ENCODE measurements at regions not wholly inside any gene's neighbourhood (a gene's known extent, or its start where the extent isn't known, plus 50 kb on each side); places are given as distances from the start of the nearest gene placed in this dataset.

DNA sequence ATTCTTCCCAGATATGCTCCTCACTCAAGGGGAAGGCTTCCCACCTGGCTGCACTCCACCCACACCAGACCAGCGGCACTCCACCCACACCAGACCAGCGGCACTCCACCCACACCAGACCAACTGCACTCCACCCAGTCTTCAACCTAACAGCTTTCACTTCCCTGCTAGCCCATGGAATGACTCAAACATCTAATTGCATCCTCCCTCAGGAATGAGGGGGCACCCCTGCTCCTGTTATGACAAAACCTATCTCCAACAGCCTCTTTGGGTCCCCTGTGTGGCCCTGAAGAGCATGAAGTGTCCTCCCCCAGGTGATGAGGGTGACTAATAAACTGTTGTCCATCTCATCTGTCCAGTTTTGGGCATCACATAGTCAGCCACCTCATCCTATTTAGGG lies 556.6 kb upstream of the TUSC1 start:
- TF ChIP-seq MYC (IDR thresholded peaks at IDR 0.05; ENCODE audit: low read depth, low read length) (no peak), POLR2A (IDR thresholded peaks at IDR 0.05; ENCODE audit: extremely low read depth, insufficient read length) (no peak)
- TF ChIP-seq, protein P1, sequence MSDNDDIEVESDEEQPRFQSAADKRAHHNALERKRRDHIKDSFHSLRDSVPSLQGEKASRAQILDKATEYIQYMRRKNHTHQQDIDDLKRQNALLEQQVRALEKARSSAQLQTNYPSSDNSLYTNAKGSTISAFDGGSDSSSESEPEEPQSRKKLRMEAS (IDR thresholded peaks at IDR 0.05; ENCODE audit: low read depth, low read length): no peak
- TF ChIP-seq, protein P2, sequence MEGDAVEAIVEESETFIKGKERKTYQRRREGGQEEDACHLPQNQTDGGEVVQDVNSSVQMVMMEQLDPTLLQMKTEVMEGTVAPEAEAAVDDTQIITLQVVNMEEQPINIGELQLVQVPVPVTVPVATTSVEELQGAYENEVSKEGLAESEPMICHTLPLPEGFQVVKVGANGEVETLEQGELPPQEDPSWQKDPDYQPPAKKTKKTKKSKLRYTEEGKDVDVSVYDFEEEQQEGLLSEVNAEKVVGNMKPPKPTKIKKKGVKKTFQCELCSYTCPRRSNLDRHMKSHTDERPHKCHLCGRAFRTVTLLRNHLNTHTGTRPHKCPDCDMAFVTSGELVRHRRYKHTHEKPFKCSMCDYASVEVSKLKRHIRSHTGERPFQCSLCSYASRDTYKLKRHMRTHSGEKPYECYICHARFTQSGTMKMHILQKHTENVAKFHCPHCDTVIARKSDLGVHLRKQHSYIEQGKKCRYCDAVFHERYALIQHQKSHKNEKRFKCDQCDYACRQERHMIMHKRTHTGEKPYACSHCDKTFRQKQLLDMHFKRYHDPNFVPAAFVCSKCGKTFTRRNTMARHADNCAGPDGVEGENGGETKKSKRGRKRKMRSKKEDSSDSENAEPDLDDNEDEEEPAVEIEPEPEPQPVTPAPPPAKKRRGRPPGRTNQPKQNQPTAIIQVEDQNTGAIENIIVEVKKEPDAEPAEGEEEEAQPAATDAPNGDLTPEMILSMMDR (IDR thresholded peaks at IDR 0.05; ENCODE audit: low read depth, low read length): no peak
- no peak overlapping the region for H3K4me3 ChIP-seq (ENCODE audit: low read depth, low read length)
- no peak for DNase-seq (ENCODE audit: low read depth)

DNA sequence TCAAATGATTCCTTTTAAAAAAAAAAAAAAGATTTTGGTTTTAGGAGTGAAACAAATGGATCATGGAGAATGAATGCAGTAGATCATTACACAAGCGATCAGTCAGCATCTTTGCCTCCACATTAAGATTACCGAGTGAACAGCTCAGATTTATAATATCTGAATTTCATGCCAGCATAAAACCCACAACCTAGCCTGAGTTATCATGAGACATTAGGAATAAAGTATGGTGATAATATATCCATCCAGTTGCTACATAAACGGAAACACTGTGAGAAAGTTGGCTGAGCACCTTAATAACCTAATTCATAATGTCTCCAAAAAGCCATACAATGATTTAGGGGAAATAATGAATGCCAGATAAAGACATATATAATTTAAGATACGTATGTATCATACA lies 553.1 kb upstream of the TUSC1 start:
- DNase-seq (ENCODE audit: low read depth): no peak
- TF ChIP-seq MYC (IDR thresholded peaks at IDR 0.05; ENCODE audit: low read depth, low read length): no peak
- TF ChIP-seq, protein P2 (IDR thresholded peaks at IDR 0.05; ENCODE audit: low read depth, low read length): no peak
- TF ChIP-seq, protein P1 (IDR thresholded peaks at IDR 0.05; ENCODE audit: low read depth, low read length): no peak
- no peak overlapping the region for H3K4me3 ChIP-seq (ENCODE audit: low read depth, low read length)

DNA sequence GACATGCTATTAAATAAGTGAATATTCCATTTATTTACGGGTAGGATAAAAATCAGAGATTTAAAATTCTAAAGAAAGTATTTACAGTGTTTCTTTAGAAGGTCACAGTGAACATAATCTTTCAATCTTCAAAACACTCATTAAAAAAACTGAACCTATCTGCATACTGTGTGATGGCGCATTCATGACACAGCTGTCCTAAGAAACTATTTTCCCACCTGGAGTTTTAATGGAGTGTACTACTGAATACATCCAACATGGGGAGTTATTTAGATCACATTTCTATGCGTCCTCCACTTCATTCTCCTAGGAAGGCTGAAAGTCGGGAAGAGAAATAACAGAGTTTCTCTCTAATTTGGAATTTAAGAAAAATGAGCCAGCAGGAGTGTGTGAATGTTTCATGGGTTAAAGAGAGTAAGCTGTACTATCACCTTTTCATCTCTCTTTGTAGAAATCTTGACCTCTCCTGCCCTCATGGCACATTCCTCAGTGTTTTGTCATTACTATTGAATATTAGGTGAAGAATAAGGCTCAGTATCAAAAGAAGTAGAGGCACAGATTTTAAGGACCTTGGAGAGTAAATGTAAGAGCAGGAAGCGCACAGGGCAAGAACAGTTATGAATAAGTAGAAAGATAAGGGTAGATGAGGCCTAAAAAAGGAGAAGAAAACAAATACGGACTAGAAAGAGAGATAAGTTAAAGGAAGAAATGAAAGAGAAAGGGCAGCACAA lies 551.2 kb upstream of the TUSC1 start:
- H3K4me3 ChIP-seq (ENCODE audit: low read depth, low read length): no peak overlapping the region
- TF ChIP-seq, protein P2 (IDR thresholded peaks at IDR 0.05; ENCODE audit: low read depth, low read length): no peak
- TF ChIP-seq POLR2A (IDR thresholded peaks at IDR 0.05; ENCODE audit: extremely low read depth, insufficient read length) (no peak), MYC (IDR thresholded peaks at IDR 0.05; ENCODE audit: low read depth, low read length) (no peak)
- TF ChIP-seq, protein P1 (IDR thresholded peaks at IDR 0.05; ENCODE audit: low read depth, low read length): no peak
- no peak for DNase-seq (ENCODE audit: low read depth)

DNA sequence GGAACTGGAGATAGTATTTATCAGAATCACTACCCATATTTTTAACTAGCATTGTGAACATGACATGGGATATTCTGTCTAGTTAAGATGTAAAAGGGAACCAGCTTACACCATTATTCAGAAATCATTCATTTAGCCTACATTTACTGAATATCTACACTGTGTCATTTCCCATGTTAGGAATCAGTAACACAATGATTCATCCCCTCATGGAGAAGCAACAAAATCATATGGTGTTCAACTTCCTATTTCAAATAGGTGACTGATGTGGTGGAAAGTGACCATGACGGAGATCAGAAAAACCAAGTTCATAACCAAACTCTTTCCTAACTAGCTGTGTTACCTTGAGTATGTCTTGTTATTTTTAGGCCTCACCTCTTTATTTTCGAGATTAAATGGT lies 550.0 kb upstream of the TUSC1 start:
- TF ChIP-seq, protein P1 (IDR thresholded peaks at IDR 0.05; ENCODE audit: low read depth, low read length): no peak
- TF ChIP-seq MYC (IDR thresholded peaks at IDR 0.05; ENCODE audit: low read depth, low read length) (no peak), POLR2A (IDR thresholded peaks at IDR 0.05; ENCODE audit: extremely low read depth, insufficient read length) (no peak)
- TF ChIP-seq, protein P2 (IDR thresholded peaks at IDR 0.05; ENCODE audit: low read depth, low read length): no peak
- no peak overlapping the region for H3K4me3 ChIP-seq (ENCODE audit: low read depth, low read length)
- no peak for DNase-seq (ENCODE audit: low read depth)

DNA sequence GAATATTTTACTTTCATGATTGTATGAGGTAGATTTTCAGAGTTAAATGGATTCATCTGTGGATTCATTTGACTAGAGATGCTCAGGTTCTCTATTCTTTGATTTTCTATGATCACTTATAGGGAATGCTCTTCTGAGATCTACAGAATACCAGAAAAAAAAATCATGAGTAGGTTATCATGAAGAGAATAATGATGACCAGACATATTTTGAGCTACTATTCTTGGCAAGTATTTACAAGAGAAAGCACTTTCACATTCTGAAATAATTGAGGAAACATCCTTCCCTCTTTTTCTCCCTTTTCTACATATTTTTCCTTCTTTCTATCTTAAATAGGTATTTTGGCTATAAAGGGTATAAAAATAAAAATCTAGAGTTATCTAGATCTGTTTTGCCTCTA lies 543.0 kb upstream of the TUSC1 start:
- TF ChIP-seq, protein P2 (IDR thresholded peaks at IDR 0.05; ENCODE audit: low read depth, low read length): no peak
- TF ChIP-seq, protein P1 (IDR thresholded peaks at IDR 0.05; ENCODE audit: low read depth, low read length): no peak
- no peak for DNase-seq (ENCODE audit: low read depth)
- no peak overlapping the region for H3K4me3 ChIP-seq (ENCODE audit: low read depth, low read length)
